HepG2 (cell line): ENCODE measurements at regions not wholly inside any gene's neighbourhood (a gene's known extent, or its start where the extent isn't known, plus 50 kb on each side); places are given as distances from the start of the nearest gene placed in this dataset.
A peak's percentile ranks its signal among the peaks of the same experiment; 100 is the strongest.

Source experiments
- ATAC-seq: fragments of 200-7000 bp; cut with Tn5 transposase; 3 replicates; pipeline ENCODE4 v1.9.1; 2020; ENCODE audit warnings: mild to moderate bottlenecking, moderate library complexity
- BruUV-seq: library from RNA; stranded (reverse); fragments of 400-500 nt; replicated peaks from 2 replicates; lab custom pipeline; 2021; lab: Mats Ljungman, UMichigan
- CTCF ChIA-PET: fragments of 300-600 bp; formaldehyde crosslinking; extraction: SDS; loops from one replicate; lab custom pipeline; 2021; ENCODE audit warnings: low total read pairs, inconsistent platforms, low intra/inter-chr PET ratio; lab: Yijun Ruan, JAX
- POLR2A ChIA-PET: fragments of 350-600 bp; sonication (Branson Sonifier 250); formaldehyde crosslinking; loops from one replicate; lab custom pipeline; 2020; ENCODE audit warnings: antibody characterized with exemption, inconsistent platforms; lab: Yijun Ruan, JAX
- DNase-seq: peaks from one replicate; pipeline ENCODE4 v3.0.0-alpha.2; 2015; ENCODE audit warnings: low spot score
- FAIRE-seq: peaks from 3 replicates; lab custom pipeline; 2011; peaks lifted over from hg19 to GRCh38; lab: Jason Lieb, UNC
- H2AFZ ChIP-seq: one replicate; pipeline ENCODE4 v1.6.1; 2011; ENCODE audit warnings: low read length, inconsistent platforms
- H3K27ac ChIP-seq: fragments of 300-600 bp; 3 replicates; pipeline ENCODE4 v1.8.0; 2011; ENCODE audit warnings: mixed run types, mild to moderate bottlenecking, mixed read lengths, low read length, inconsistent platforms; ENCODE audit not compliant: insufficient read depth; ENCODE audit errors: extremely low read length
- H3K27me3 ChIP-seq, 2 experiments: fragments of 200-600 bp in 1 of 2; 2 replicates in 1 of 2; 3 replicates in 1 of 2; pipeline versions ENCODE4 v1.6.0 to v1.8.0; 2011; ENCODE audit warnings: low read length in 2 of 2, mild to moderate bottlenecking in 2 of 2, moderate library complexity in 2 of 2, inconsistent platforms in 1 of 2; ENCODE audit not compliant: insufficient read depth in 2 of 2, control insufficient read depth in 1 of 2
- H3K36me3 ChIP-seq, 2 experiments: fragments of 200-600 bp in 1 of 2; replicated peaks in 1 of 2; 2 replicates in 1 of 2; 3 replicates in 1 of 2; pipeline versions ENCODE4 v1.5.1 to v1.8.0; 2011; ENCODE audit warnings: low read length in 2 of 2, inconsistent platforms in 1 of 2; ENCODE audit not compliant: insufficient read depth in 2 of 2, control insufficient read depth in 1 of 2
- H3K4me1 ChIP-seq: 2 replicates; pipeline ENCODE4 v1.5.1; 2012; ENCODE audit warnings: low read length, inconsistent platforms; ENCODE audit not compliant: insufficient read depth
- H3K4me2 ChIP-seq: 2 replicates; pipeline ENCODE4 v1.6.0; 2011; ENCODE audit warnings: low read depth, low read length, inconsistent platforms
- H3K4me3 ChIP-seq, 3 experiments: fragments of 200-600 bp in 1 of 3; sonication (generic), shearing (Covaris generic) in 1 of 3; replicated peaks in 1 of 3; 2 replicates each; pipeline ENCODE4 v1.5.1; 2011 to 2016; ENCODE audit warnings: low read length in 3 of 3, inconsistent platforms in 2 of 3, low read depth in 2 of 3, mild to moderate bottlenecking in 2 of 3, control low read depth in 1 of 3, mixed read lengths in 1 of 3; ENCODE audit not compliant: insufficient read depth in 1 of 3
- H3K79me2 ChIP-seq: one replicate; pipeline ENCODE4 v1.6.1; 2011; ENCODE audit warnings: low read length, inconsistent platforms; ENCODE audit not compliant: insufficient read depth
- H3K9ac ChIP-seq: 2 replicates; pipeline ENCODE4 v1.6.0; 2011; ENCODE audit warnings: mild to moderate bottlenecking, low read depth, low read length, inconsistent platforms; ENCODE audit not compliant: insufficient read depth
- H3K9me3 ChIP-seq: 2 replicates; pipeline ENCODE4 v1.5.1; 2012; ENCODE audit warnings: mild to moderate bottlenecking, low read length
- H4K20me1 ChIP-seq: 2 replicates; pipeline ENCODE4 v1.6.0; 2011; ENCODE audit warnings: inconsistent platforms, mild to moderate bottlenecking, low read length, moderate library complexity; ENCODE audit not compliant: insufficient read depth
- HNF4A ChIP-seq: sonication (generic); formaldehyde crosslinking; IDR thresholded peaks from 2 replicates; pipeline ENCODE4 v1.4.0; 2020; ENCODE audit warnings: missing genetic modification reagents
- NAIF1 ChIP-seq: sonication (generic); formaldehyde crosslinking; IDR thresholded peaks from 2 replicates; pipeline ENCODE4 v1.5.0; 2020; ENCODE audit warnings: mild to moderate bottlenecking, missing genetic modification reagents, borderline replicate concordance
- PRMT3 ChIP-seq: sonication (generic); formaldehyde crosslinking; IDR thresholded peaks from 2 replicates; pipeline ENCODE4 v1.8.1; 2022; ENCODE audit warnings: low read depth, mild to moderate bottlenecking, moderate library complexity, missing genetic modification reagents, borderline replicate concordance
- RELA ChIP-seq: sonication (generic); formaldehyde crosslinking; IDR thresholded peaks from 2 replicates; pipeline ENCODE4 v1.4.0; 2020; ENCODE audit warnings: missing genetic modification reagents
- ZFP36L2 ChIP-seq: sonication (generic); formaldehyde crosslinking; IDR thresholded peaks from 2 replicates; pipeline ENCODE4 v1.4.0; 2020; ENCODE audit warnings: missing genetic modification reagents
- ZNF451 ChIP-seq: sonication (generic); formaldehyde crosslinking; IDR thresholded peaks from 2 replicates; pipeline ENCODE4 v1.5.0; 2020; ENCODE audit warnings: mild to moderate bottlenecking, missing genetic modification reagents
- ZNF512B ChIP-seq: sonication (generic); formaldehyde crosslinking; IDR thresholded peaks from 2 replicates; pipeline ENCODE4 v1.5.1; 2020; ENCODE audit warnings: missing genetic modification reagents, mild to moderate bottlenecking, borderline replicate concordance
- ZNF788 ChIP-seq: sonication (generic); formaldehyde crosslinking; IDR thresholded peaks from 2 replicates; pipeline ENCODE4 v1.5.0; 2020; ENCODE audit warnings: mild to moderate bottlenecking, missing genetic modification reagents, borderline replicate concordance
- WGBS: methylation state at CpG from one replicate; pipeline ENCODE4 v1.1.6; 2017; ENCODE audit warnings: low lambda C conversion rate; 5-methylcytosine and 5-hydroxymethylcytosine counted together
- in situ Hi-C: cut with HindIII; loops from 2 replicates; pipeline ENCODE4 v1.10.0; 2017; ENCODE audit warnings: low pct_unique_long_range_greater_than_20kb; ENCODE audit not compliant: extremely low pct_ligation_motif_present
- intact Hi-C: fragments of 100-400 bp; cut with micrococcal nuclease; formaldehyde crosslinking; loops from one replicate; pipeline ENCODE4 v1.10.0; 2022; ENCODE audit not compliant: unreplicated experiment
- TF ChIP-seq, protein P1 (sequence below): sonication (generic); formaldehyde crosslinking; IDR thresholded peaks from 2 replicates; pipeline ENCODE4 v1.4.0; 2020; ENCODE audit warnings: missing genetic modification reagents

- H3K4me1 ChIP-seq: peaks cover 38% of the 10 kb centered on the region
- intact Hi-C loops (no loop called here), in situ Hi-C loops (no loop called here)
- FAIRE-seq (no peak), DNase-seq (no peak), ATAC-seq (peak; percentile 89)
- H3K27ac ChIP-seq: peak overlapping the region; percentile 46
- no peaks in the 10 kb centered on the region for H4K20me1 ChIP-seq
- H3K4me2 ChIP-seq: no peak overlapping the region
- H3K27me3 ChIP-seq: no peaks in the 10 kb centered on the region
- POLR2A ChIA-PET: no interaction called here
- H3K36me3 ChIP-seq: peaks cover 2 to 10% of the 10 kb centered on the region in 2 experiments; a peak in 3 of 5 replicates
- 39% methylated on average over 3 of the region's 3 CpGs for WGBS
- H3K4me3 ChIP-seq: no peak overlapping the region
- TF ChIP-seq HNF4A (CRISPR knock-in tag) (0 out of 2 replicates have a peak, but pooled peaks have one; percentile 35), PRMT3 (CRISPR knock-in tag) (no peak), ZNF451 (CRISPR knock-in tag) (no peak), NAIF1 (0 out of 2 replicates have a peak, but pooled peaks have one; percentile 27)
- no peak overlapping the region for H2AFZ ChIP-seq
- BruUV-seq: no TSS peak
- CTCF ChIA-PET: no interaction called here
- no peaks in the 10 kb centered on the region for H3K9me3 ChIP-seq
- peaks cover 2% of the 10 kb centered on the region for H3K79me2 ChIP-seq
- no peak overlapping the region for H3K9ac ChIP-seq
Measured at GRCh38 chr13:33657274-33657673, 160.7 kb upstream of the RFC3 start.

DNA sequence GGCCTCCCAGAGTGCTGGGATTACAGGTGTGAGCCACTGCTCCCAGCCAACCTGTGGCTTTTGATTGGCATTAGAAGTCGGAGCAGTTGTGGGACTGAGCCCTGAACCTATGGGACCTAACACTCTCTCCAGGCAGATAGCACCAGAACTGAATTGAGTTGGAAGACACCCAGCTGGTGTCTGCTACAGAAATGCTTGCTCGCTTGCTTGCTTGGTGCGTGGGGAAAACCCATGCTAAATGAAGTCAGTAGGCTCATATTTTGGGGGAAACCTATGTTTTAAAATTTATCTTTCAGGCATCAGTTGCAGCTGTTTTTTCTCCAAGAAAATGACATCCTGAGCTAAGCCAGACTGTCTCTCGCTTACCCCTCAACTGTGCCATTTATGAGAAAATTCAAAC, 158.5 kb upstream of the RFC3 start:
- Histone ChIP-seq H3K4me1 (peaks cover 46% of the 10 kb centered on the region), H3K27me3 (no peaks in the 10 kb centered on the region), H3K27ac (no peak overlapping the region), H3K9me3 (no peaks in the 10 kb centered on the region), H3K4me3 (no peak overlapping the region), H3K79me2 (peaks cover 2% of the 10 kb centered on the region), H2AFZ (no peak overlapping the region), H4K20me1 (no peaks in the 10 kb centered on the region), H3K9ac (no peak overlapping the region), H3K4me2 (no peak overlapping the region), H3K36me3 (peaks cover 2 to 10% of the 10 kb centered on the region in 2 experiments; a peak in 3 of 5 replicates)
- DNase-seq: no peak
- POLR2A ChIA-PET: interaction anchor here (2.1 kb wide), 1 partner anchor 17 kb away, joined by 5 read pairs; no protein-coding TSS in a partner anchor
- CTCF ChIA-PET: no interaction called here
- in situ Hi-C loops (no loop called here), intact Hi-C loops (no loop called here)
- no peak for ATAC-seq
- WGBS: 96% methylated on average over 2 of the region's 4 CpGs
- no peak for FAIRE-seq
- BruUV-seq: no TSS peak
- TF ChIP-seq ZNF788 (CRISPR knock-in tag) (no peak), ZFP36L2 (CRISPR knock-in tag) (no peak), ZNF512B (CRISPR knock-in tag) (no peak), RELA (no peak)
- TF ChIP-seq, protein P1, sequence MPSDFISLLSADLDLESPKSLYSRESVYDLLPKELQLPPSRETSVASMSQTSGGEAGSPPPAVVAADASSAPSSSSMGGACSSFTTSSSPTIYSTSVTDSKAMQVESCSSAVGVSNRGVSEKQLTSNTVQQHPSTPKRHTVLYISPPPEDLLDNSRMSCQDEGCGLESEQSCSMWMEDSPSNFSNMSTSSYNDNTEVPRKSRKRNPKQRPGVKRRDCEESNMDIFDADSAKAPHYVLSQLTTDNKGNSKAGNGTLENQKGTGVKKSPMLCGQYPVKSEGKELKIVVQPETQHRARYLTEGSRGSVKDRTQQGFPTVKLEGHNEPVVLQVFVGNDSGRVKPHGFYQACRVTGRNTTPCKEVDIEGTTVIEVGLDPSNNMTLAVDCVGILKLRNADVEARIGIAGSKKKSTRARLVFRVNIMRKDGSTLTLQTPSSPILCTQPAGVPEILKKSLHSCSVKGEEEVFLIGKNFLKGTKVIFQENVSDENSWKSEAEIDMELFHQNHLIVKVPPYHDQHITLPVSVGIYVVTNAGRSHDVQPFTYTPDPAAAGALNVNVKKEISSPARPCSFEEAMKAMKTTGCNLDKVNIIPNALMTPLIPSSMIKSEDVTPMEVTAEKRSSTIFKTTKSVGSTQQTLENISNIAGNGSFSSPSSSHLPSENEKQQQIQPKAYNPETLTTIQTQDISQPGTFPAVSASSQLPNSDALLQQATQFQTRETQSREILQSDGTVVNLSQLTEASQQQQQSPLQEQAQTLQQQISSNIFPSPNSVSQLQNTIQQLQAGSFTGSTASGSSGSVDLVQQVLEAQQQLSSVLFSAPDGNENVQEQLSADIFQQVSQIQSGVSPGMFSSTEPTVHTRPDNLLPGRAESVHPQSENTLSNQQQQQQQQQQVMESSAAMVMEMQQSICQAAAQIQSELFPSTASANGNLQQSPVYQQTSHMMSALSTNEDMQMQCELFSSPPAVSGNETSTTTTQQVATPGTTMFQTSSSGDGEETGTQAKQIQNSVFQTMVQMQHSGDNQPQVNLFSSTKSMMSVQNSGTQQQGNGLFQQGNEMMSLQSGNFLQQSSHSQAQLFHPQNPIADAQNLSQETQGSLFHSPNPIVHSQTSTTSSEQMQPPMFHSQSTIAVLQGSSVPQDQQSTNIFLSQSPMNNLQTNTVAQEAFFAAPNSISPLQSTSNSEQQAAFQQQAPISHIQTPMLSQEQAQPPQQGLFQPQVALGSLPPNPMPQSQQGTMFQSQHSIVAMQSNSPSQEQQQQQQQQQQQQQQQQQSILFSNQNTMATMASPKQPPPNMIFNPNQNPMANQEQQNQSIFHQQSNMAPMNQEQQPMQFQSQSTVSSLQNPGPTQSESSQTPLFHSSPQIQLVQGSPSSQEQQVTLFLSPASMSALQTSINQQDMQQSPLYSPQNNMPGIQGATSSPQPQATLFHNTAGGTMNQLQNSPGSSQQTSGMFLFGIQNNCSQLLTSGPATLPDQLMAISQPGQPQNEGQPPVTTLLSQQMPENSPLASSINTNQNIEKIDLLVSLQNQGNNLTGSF (CRISPR knock-in tag): no peak
